ENCODE measurements at regions not wholly inside any gene's neighbourhood (a gene's known extent, or its start where the extent isn't known, plus 50 kb on each side); places are given as distances from the start of the nearest gene placed in this dataset.

DNA sequence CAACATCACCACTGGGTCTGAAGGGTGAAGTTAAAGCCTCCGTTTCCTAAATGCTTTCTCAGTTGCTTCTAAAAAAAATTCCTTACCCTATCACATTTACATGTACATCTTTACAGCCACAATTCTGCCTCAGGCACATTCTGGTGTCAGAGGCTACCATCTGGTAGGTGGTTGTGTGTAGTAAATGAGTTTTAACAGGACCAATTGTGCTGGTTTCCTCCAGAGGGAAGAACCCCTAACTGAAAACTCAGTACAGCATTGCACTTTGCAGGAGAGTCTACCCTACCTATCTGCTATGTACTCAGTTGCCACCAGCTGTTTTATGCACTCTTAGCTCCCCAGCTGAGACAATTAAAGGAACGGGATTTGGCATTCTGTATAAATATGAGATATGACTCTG lies 1576.5 kb downstream of the PCDH9 start:
- no peak overlapping the region for H2BK15ac ChIP-seq (ENCODE audit: low read depth, low read length)
- no peaks in the 10 kb centered on the region for H3K9me1 ChIP-seq (ENCODE audit: insufficient read depth, low read length)
- H3K27me3 ChIP-seq (ENCODE audit: control insufficient read depth, insufficient read depth, low read length): no peaks in the 10 kb centered on the region
- H3K9ac ChIP-seq (ENCODE audit: low read depth, low read length): no peak overlapping the region
- POLR2A ChIA-PET (ENCODE audit: unreplicated experiment): no interaction called here
- no peaks in the 10 kb centered on the region for H3K9me3 ChIP-seq (ENCODE audit: control insufficient read depth, insufficient read depth, low read length)
- H3K4me3 ChIP-seq (ENCODE audit: insufficient read depth, low read depth, low read length): no peak overlapping the region
- TF ChIP-seq RFX5 (IDR thresholded peaks at IDR 0.05; ENCODE audit: low read depth, low read length) (no peak), RAD21 (IDR thresholded peaks at IDR 0.05; ENCODE audit: low read length) (no peak), NFE2L2 (IDR thresholded peaks at IDR 0.05; ENCODE audit: low read depth, low read length) (no peak)
- H2AFZ ChIP-seq (replicated peaks; ENCODE audit: low read length, poor library complexity): no peak overlapping the region
- no peak overlapping the region for H3K56ac ChIP-seq (ENCODE audit: extremely low read depth, insufficient read depth, low read length)
- no peaks in the 10 kb centered on the region for H3K79me1 ChIP-seq (ENCODE audit: low read depth in 1 of 2, low read length in 2 of 2)
- H2BK120ac ChIP-seq (ENCODE audit: low read depth, low read length): no peak overlapping the region
- no peak overlapping the region for H4K91ac ChIP-seq (ENCODE audit: insufficient read depth, low read depth, low read length)
- no peaks in the 10 kb centered on the region for H3K36me3 ChIP-seq (ENCODE audit: control insufficient read depth, insufficient read depth, low read length)
- H3K4me2 ChIP-seq (ENCODE audit: low read depth, low read length): no peak overlapping the region
- no peak overlapping the region for H2AK5ac ChIP-seq (ENCODE audit: low read depth, low read length)
- intact Hi-C loops (cut with micrococcal nuclease) (loop anchor here (10.0 kb wide), 1 partner anchor 551 kb away; no protein-coding TSS in a partner anchor), in situ Hi-C loops (cut with MboI; ENCODE audit: low sequenced_read_pairs) (loop anchor here (10.0 kb wide), 1 partner anchor 1041 kb away; no protein-coding TSS in a partner anchor), dilution Hi-C loops (cut with HindIII; ENCODE audit: low sequenced_read_pairs, unreplicated experiment) (no loop called here)
- no peak overlapping the region for H4K5ac ChIP-seq (ENCODE audit: low read depth, low read length)
- H3K27ac ChIP-seq (ENCODE audit: insufficient read depth, low read length): no peak overlapping the region
- no peak overlapping the region for H3K14ac ChIP-seq (replicated peaks; ENCODE audit: low read depth, low read length)
- WGBS, 2 experiments (ENCODE audit: extremely low coverage in 2 of 2, insufficient read length in 1 of 2): no CpG with 5 or more reads among the region's 2 CpGs
- H4K20me1 ChIP-seq (ENCODE audit: insufficient read depth, low read length): no peaks in the 10 kb centered on the region
- H2BK20ac ChIP-seq (ENCODE audit: low read depth, low read length): no peak overlapping the region
- no TSS peak for BruUV-seq (replicated peaks)
- no peak overlapping the region for H3K18ac ChIP-seq (ENCODE audit: low read depth, low read length)
- H4K8ac ChIP-seq (ENCODE audit: low read depth in 2 of 2, low read length in 2 of 2): no peak overlapping the region
- no peak overlapping the region for H2AK9ac ChIP-seq (replicated peaks; ENCODE audit: low read depth, low read length, poor library complexity)
- no peak overlapping the region for H2BK5ac ChIP-seq (ENCODE audit: low read depth, low read length, poor library complexity, severe bottlenecking)
- H3K4ac ChIP-seq (ENCODE audit: low read depth, low read length): no peak overlapping the region
- no peaks in the 10 kb centered on the region for H3K4me1 ChIP-seq (ENCODE audit: control insufficient read depth, insufficient read depth, low read length)
- DNase-seq (no peak), ATAC-seq (ENCODE audit: low read depth) (no peak)
- no peak overlapping the region; the same call in 1 of the 2 replicates for H3K23ac ChIP-seq (ENCODE audit: low read depth, low read length)
- CTCF ChIA-PET: interaction anchor here (0.7 kb wide), 1 partner anchor 966 kb away, joined by 3 read pairs; no protein-coding TSS in a partner anchor
